ENCODE measurements at regions not wholly inside any gene's neighbourhood (a gene's known extent, or its start where the extent isn't known, plus 50 kb on each side); places are given as distances from the start of the nearest gene placed in this dataset.
A peak's percentile ranks its signal among the peaks of the same experiment; 100 is the strongest.

- no peak for DNase-seq (ENCODE audit: low read depth)
These were observed 226.3 kb upstream of the GULP1 start for GRCh38 chr2:188065386-188065785.

- no peak for DNase-seq (ENCODE audit: low read depth)
These were observed 223.6 kb upstream of the GULP1 start for GRCh38 chr2:188068093-188068492.

GRCh38 chr2:188076149-188077056 lies 215.3 kb upstream of the GULP1 start:
- DNase-seq (ENCODE audit: low read depth): no peak

- no peak for DNase-seq (ENCODE audit: low read depth)
These were observed 213.9 kb upstream of the GULP1 start for GRCh38 chr2:188077757-188078156.

- DNase-seq (ENCODE audit: low read depth): no peak
These were observed 213.1 kb upstream of the GULP1 start for GRCh38 chr2:188078534-188078933.

GRCh38 chr2:188079196-188079595 lies 212.5 kb upstream of the GULP1 start:
- peak; percentile 66 for DNase-seq (ENCODE audit: low read depth)

GRCh38 chr2:188085421-188085820 lies 206.3 kb upstream of the GULP1 start:
- DNase-seq (ENCODE audit: low read depth): no peak

- DNase-seq (ENCODE audit: low read depth): no peak
These were observed 201.8 kb upstream of the GULP1 start for GRCh38 chr2:188089901-188090300.

GRCh38 chr2:188091220-188091619 lies 200.5 kb upstream of the GULP1 start:
- no peak for DNase-seq (ENCODE audit: low read depth)

GRCh38 chr2:188092734-188093133 lies 198.9 kb upstream of the GULP1 start:
- no peak for DNase-seq (ENCODE audit: low read depth)

GRCh38 chr2:188096910-188097309 lies 194.8 kb upstream of the GULP1 start:
- DNase-seq (ENCODE audit: low read depth): no peak

GRCh38 chr2:188102881-188103280 lies 188.8 kb upstream of the GULP1 start:
- no peak for DNase-seq (ENCODE audit: low read depth)

GRCh38 chr2:188114014-188114413 lies 177.7 kb upstream of the GULP1 start:
- DNase-seq (ENCODE audit: low read depth): no peak

- DNase-seq (ENCODE audit: low read depth): no peak
These were observed 174.0 kb upstream of the GULP1 start for GRCh38 chr2:188117706-188118105.

GRCh38 chr2:188118431-188118830 lies 173.2 kb upstream of the GULP1 start:
- no peak for DNase-seq (ENCODE audit: low read depth)

GRCh38 chr2:188119112-188119838 lies 172.4 kb upstream of the GULP1 start:
- no peak for DNase-seq (ENCODE audit: low read depth)

- DNase-seq (ENCODE audit: low read depth): no peak
These were observed 168.7 kb upstream of the GULP1 start for GRCh38 chr2:188122985-188123384.

- DNase-seq (ENCODE audit: low read depth): no peak
These were observed 162.0 kb upstream of the GULP1 start for GRCh38 chr2:188129677-188130076.

- no peak for DNase-seq (ENCODE audit: low read depth)
These were observed 161.4 kb upstream of the GULP1 start for GRCh38 chr2:188130317-188130716.

GRCh38 chr2:188131281-188131680 lies 160.4 kb upstream of the GULP1 start:
- no peak for DNase-seq (ENCODE audit: low read depth)

GRCh38 chr2:188132385-188132784 lies 159.3 kb upstream of the GULP1 start:
- no peak for DNase-seq (ENCODE audit: low read depth)

- DNase-seq (ENCODE audit: low read depth): no peak
These were observed 157.4 kb upstream of the GULP1 start for GRCh38 chr2:188134241-188134640.

- no peak for DNase-seq (ENCODE audit: low read depth)
These were observed 153.4 kb upstream of the GULP1 start for GRCh38 chr2:188138313-188138712.

Data from HS-27A (cell line).